Suprapubic skin (tissue), 4 donors: ENCODE measurements at regions not wholly inside any gene's neighbourhood (a gene's known extent, or its start where the extent isn't known, plus 50 kb on each side); places are given as distances from the start of the nearest gene placed in this dataset.

Source experiments
- DNase-seq, 2 donors: peaks; one replicate each; pipeline ENCODE4 v3.0.0-alpha.2; 2019; ENCODE audit warnings: low spot score in 2 of 2
- H3K27ac ChIP-seq: fragments of 200-600 bp; sonication (generic); one replicate; pipeline ENCODE4 v1.5.1; 2019
- H3K27me3 ChIP-seq: fragments of 200-600 bp; sonication (generic); one replicate; pipeline ENCODE4 v1.5.1; 2019
- H3K36me3 ChIP-seq: fragments of 200-600 bp; sonication (generic); one replicate; pipeline ENCODE4 v1.5.1; 2019
- H3K4me1 ChIP-seq: fragments of 200-600 bp; sonication (generic); one replicate; pipeline ENCODE4 v1.5.1; 2019
- H3K4me3 ChIP-seq: fragments of 200-600 bp; sonication (generic); one replicate; pipeline ENCODE4 v1.5.1; 2019; ENCODE audit warnings: mild to moderate bottlenecking
- H3K9me3 ChIP-seq: fragments of 200-600 bp; sonication (generic); one replicate; pipeline ENCODE4 v1.5.1; 2019
- CTCF ChIP-seq, 2 donors: fragments of 200-600 bp in 1 of 2; fragments of 450-650 bp in 1 of 2; sonication (generic) in 1 of 2; IDR thresholded peaks; one replicate each; pipeline ENCODE4 v1.5.1; 2016 to 2019; ENCODE audit warnings: antibody characterized with exemption in 2 of 2, mild to moderate bottlenecking in 1 of 2, moderate library complexity in 1 of 2
- EP300 ChIP-seq: sonication (generic); formaldehyde crosslinking; IDR thresholded peaks from one replicate; pipeline ENCODE4 v1.6.1; 2017; ENCODE audit warnings: antibody characterized with exemption
- POLR2A ChIP-seq, 2 donors: fragments of 450-650 bp; IDR thresholded peaks; one replicate each; pipeline ENCODE4 v1.6.1; 2017; ENCODE audit warnings: antibody characterized with exemption in 2 of 2, mild to moderate bottlenecking in 2 of 2, moderate library complexity in 2 of 2
- POLR2AphosphoS5 ChIP-seq, 3 donors: sonication (generic); formaldehyde crosslinking; IDR thresholded peaks; one replicate each; pipeline ENCODE4 v1.6.1; 2017; ENCODE audit warnings: antibody characterized with exemption in 3 of 3
- WGBS: methylation state at CpG from one replicate; pipeline ENCODE4 v1.1.5; 2018; 5-methylcytosine and 5-hydroxymethylcytosine counted together

GRCh38 chr4:42265782-42266602, 113.5 kb upstream of the BEND4 start:
- Histone ChIP-seq H3K36me3 (no peaks in the 10 kb centered on the region), H3K4me3 (no peak overlapping the region), H3K27ac (no peak overlapping the region), H3K27me3 (no peaks in the 10 kb centered on the region), H3K4me1 (no peaks in the 10 kb centered on the region), H3K9me3 (no peaks in the 10 kb centered on the region)
- TF ChIP-seq EP300: no peak
- no peak for DNase-seq
- WGBS: 84% methylated on average over 9 of the region's 20 CpGs

GRCh38 chr4:42267724-42268123, 115.3 kb upstream of the BEND4 start:
- H3K4me3 ChIP-seq: no peak overlapping the region
- H3K9me3 ChIP-seq: no peaks in the 10 kb centered on the region
- no peak for TF ChIP-seq CTCF (IDR thresholded peaks at IDR 0.05)
- no peak for TF ChIP-seq POLR2AphosphoS5 (IDR thresholded peaks at IDR 0.05)
- no peak for TF ChIP-seq POLR2A (IDR thresholded peaks at IDR 0.05)
- no peak for TF ChIP-seq EP300
- WGBS: 95% methylated on average over 3 of the region's 3 CpGs
- DNase-seq: no peak
- H3K36me3 ChIP-seq: no peaks in the 10 kb centered on the region
- H3K27me3 ChIP-seq: no peaks in the 10 kb centered on the region
- no peak overlapping the region for H3K27ac ChIP-seq
- no peaks in the 10 kb centered on the region for H3K4me1 ChIP-seq

GRCh38 chr4:42268824-42269223, 116.4 kb upstream of the BEND4 start:
- 65% methylated on average over 2 of the region's 2 CpGs for WGBS
- H3K27me3 ChIP-seq: no peaks in the 10 kb centered on the region
- no peak for DNase-seq
- H3K4me1 ChIP-seq: no peaks in the 10 kb centered on the region
- TF ChIP-seq POLR2A (IDR thresholded peaks at IDR 0.05) (no peak), POLR2AphosphoS5 (IDR thresholded peaks at IDR 0.05) (no peak), EP300 (no peak), CTCF (IDR thresholded peaks at IDR 0.05) (no peak)
- no peaks in the 10 kb centered on the region for H3K9me3 ChIP-seq
- no peak overlapping the region for H3K4me3 ChIP-seq
- no peaks in the 10 kb centered on the region for H3K36me3 ChIP-seq
- no peak overlapping the region for H3K27ac ChIP-seq

GRCh38 chr4:42271096-42271495, 118.6 kb upstream of the BEND4 start:
- Histone ChIP-seq H3K27me3 (no peaks in the 10 kb centered on the region), H3K36me3 (no peaks in the 10 kb centered on the region), H3K4me3 (no peak overlapping the region), H3K4me1 (no peaks in the 10 kb centered on the region), H3K27ac (no peak overlapping the region), H3K9me3 (no peaks in the 10 kb centered on the region)
- no peak for DNase-seq
- no peak for TF ChIP-seq EP300
- TF ChIP-seq CTCF (IDR thresholded peaks at IDR 0.05): no peak
- TF ChIP-seq POLR2A (IDR thresholded peaks at IDR 0.05): no peak
- no peak for TF ChIP-seq POLR2AphosphoS5 (IDR thresholded peaks at IDR 0.05)
- WGBS: 87% methylated on average over 3 of the region's 3 CpGs

GRCh38 chr4:42277291-42277690, 120.0 kb upstream of the SHISA3 start:
- Histone ChIP-seq H3K27ac (no peak overlapping the region), H3K4me1 (peaks cover 6% of the 10 kb centered on the region), H3K9me3 (no peaks in the 10 kb centered on the region), H3K36me3 (no peaks in the 10 kb centered on the region), H3K4me3 (no peak overlapping the region), H3K27me3 (no peaks in the 10 kb centered on the region)
- no peak for TF ChIP-seq CTCF (IDR thresholded peaks at IDR 0.05)
- TF ChIP-seq POLR2A (IDR thresholded peaks at IDR 0.05): no peak
- TF ChIP-seq EP300: no peak
- TF ChIP-seq POLR2AphosphoS5 (IDR thresholded peaks at IDR 0.05): no peak
- DNase-seq: no peak
- WGBS: 50% methylated on average over 2 of the region's 2 CpGs
